GM19043 (cell line): ENCODE measurements at regions not wholly inside any gene's neighbourhood (a gene's known extent, or its start where the extent isn't known, plus 50 kb on each side); places are given as distances from the start of the nearest gene placed in this dataset.
"Not testable (repeated sequence)": the region's sequence is repeated elsewhere in the genome, so short reads cannot be mapped to it uniquely, and the experiment has no call there.

Experiments used
- ATAC-seq: cut with Tn5 transposase; IDR thresholded peaks from one replicate; pipeline ENCODE4 v1.9.1; 2021; ENCODE audit warnings: low read depth; ENCODE audit not compliant: unreplicated experiment

DNA sequence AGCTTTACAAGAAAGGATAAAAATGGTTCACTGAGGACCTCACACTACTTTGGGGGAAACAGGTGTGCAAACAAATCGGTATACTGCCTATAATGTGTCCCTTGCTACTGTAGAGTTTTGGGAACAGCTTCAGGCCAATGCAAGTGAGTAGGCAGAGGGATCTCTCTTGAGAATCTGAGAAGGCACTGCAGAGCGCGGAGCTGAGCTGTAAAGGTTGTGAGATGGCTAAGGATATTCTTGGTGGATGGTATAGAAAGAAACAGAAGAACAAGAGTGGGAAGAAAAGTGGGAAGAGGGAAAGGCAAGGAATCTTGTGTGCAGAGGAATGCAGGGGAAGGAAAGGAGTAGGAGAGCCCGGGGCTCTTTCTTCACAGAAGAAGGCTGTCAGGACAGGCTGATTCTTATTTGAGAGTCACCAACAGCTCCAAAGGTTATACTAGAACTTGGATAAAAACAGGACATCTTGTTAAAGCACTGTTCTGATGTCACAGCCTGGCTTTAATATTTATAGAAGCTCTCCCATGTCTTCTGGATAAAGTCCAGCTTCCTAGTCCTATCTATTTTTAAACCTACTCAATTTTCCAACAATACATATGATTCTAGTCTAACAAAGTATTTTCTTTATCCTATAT is 985.6 kb upstream of the HS3ST1 start:
- ATAC-seq, result no peak

DNA sequence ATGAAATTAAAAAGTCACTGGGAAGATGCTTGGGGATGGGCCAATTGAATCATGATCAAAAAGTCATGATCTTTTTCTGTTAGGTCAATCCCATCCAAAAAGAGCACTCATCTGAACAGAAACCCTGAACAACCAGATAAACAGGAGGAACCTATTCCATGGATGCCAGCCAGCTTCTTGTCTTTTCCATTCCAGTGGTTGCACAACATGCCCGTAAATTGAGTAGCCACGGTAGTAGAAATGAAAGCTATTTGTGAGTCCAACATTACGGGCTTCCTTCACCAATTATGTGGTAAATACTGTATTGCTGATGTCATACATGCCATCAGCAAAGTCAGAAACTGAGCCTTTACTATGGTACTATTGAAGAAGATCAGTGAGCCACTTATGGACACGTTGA is 982.4 kb upstream of the HS3ST1 start:
- no peak for ATAC-seq

- ATAC-seq, result no peak
These were observed 981.0 kb upstream of the HS3ST1 start for GRCh38 chr4:12409507-12410190.

GRCh38 chr4:12408364-12408763 is 979.7 kb upstream of the HS3ST1 start:
- ATAC-seq, result no peak

DNA sequence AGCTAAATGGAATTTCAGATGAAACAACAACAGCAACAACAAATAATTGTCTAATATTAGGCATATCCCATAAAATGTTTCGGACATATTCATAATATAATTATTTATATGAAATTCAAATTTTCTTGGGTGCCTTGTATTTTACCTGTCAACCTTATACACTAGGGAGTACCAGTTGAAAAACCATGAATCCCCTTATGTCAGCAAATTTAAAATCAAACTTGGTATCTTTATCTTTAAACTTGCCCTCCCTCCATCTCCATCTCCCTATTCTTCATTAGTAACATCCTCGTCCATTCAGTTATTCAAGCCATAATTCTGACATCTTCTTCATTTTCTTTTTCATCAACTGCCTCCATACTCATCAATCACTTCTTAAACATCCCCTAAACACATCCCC is 974.5 kb upstream of the HS3ST1 start:
- no peak for ATAC-seq

- no peak for ATAC-seq
These were observed 971.1 kb upstream of the HS3ST1 start for GRCh38 chr4:12399781-12400180.

- no peak for ATAC-seq
These were observed 965.1 kb upstream of the HS3ST1 start for GRCh38 chr4:12393631-12394262.

GRCh38 chr4:12389604-12390003 is 960.9 kb upstream of the HS3ST1 start:
- ATAC-seq, result no peak

DNA sequence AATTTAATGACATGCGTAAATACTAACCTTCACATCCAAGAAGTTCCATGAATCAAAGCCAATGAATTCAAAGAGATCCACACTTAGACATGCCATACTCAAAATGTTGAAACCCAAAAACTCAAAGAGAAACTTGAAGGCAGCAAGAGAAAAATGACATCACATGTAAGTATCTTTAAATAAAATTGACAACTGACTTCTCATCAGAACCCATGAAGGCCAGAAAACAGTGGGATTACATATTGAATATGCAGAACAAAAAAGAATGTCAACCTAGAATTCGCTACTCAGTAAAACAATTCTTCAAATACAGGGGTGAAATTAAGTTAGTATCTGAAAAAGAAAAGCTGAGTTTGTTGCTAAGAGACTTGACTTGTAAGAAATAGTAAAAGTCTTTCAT is 953.9 kb upstream of the HS3ST1 start:
- no peak for ATAC-seq

GRCh38 chr4:12379191-12379590 is 950.5 kb upstream of the HS3ST1 start:
- ATAC-seq, result no peak

DNA sequence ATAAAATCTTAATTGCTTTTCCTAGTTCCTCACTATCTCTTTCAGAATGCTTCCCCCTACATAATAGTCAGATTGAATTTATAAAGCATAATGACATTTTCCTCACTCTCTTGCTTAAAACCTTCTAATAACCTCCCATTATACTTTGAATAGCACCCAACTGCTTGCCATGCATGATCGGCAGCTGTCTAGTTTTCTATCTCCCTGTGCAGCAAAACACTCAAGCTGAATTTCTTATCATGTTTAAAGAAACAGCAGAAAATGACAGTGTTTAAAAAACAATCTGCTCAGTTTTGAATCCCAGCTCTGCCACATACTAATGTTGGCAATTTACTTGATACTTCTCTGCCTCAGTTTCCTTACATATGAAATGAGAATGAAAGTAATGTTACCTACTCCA is 947.1 kb upstream of the HS3ST1 start:
- no peak for ATAC-seq

- not testable (repeated sequence) for ATAC-seq
These were observed 937.2 kb upstream of the HS3ST1 start for GRCh38 chr4:12365869-12366268.

DNA sequence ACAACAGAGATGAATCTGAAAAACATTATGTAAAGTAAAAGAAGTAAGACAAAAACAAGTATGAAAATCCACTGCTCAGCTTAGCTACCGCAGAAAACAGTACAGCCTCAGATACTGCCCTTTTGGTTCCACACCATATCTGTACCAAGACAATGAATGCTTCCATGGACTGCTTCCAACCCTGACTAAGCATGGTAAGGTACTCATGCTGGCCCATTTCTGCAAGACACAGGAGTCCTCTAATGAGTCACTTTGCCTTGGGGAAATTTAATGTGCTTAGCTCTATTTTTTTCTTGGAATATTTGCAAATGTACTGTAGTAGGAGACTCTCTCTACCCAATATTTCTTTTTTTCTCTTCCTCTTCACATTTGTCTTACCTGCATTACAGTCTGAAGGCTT is 931.7 kb upstream of the HS3ST1 start:
- no peak for ATAC-seq

DNA sequence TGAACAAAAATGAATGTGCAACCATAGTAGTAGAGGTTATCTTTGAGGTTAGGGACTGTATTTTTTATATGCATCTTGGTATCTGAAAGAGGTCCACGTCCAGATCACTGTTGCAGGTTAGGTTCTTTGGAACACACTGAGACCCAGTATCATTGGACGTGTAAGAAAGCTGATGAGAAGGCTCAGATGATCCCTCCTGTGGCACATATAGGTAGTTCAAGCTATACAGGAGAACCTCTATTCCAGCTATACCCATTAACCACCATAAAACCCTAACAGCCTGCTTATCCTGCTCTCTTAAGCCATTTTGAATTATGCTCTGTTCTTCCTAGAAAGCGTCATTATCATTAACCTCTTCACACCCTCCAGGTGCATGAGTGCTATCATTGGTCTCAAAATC is 930.7 kb upstream of the HS3ST1 start:
- ATAC-seq, result no peak

GRCh38 chr4:12333083-12333482 is 904.4 kb upstream of the HS3ST1 start:
- not testable (repeated sequence) for ATAC-seq

DNA sequence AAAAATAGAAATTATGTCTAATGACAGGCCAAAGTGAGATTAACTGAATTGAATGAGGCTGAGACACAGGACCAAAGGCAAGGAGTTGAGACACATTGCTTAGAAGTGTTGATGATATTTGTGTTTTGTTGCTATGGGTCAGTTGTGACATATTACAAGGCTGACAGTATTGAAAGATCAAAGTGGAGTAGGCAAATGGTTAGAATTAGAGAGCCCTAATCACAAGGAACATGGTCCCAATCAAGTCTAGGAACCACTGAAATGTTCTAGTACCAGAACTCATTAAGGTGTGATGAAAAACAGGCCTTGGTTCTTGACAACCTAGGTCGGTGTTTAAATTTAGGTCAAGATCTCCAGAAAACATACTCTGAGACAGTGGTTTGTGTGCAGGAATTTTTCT is 896.3 kb upstream of the HS3ST1 start:
- ATAC-seq, result no peak

DNA sequence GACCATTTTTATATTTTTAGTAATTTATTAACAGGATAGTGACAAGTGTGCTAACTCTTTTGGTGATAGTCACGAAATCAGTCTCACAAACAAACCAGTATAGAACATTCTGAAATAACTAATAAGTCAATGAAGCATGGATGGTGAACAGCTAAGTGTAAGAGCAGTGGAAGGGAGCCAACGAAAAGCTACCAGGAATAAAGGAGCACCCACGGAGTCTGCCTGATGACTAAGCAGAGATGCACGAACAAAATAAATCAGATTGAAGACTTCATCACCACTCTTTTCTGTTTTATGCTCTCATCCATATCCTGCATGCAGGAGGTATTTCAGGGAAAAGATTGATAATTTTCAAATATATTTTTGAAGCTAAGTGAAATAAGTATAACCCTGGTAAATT is 891.1 kb upstream of the HS3ST1 start:
- no peak for ATAC-seq

DNA sequence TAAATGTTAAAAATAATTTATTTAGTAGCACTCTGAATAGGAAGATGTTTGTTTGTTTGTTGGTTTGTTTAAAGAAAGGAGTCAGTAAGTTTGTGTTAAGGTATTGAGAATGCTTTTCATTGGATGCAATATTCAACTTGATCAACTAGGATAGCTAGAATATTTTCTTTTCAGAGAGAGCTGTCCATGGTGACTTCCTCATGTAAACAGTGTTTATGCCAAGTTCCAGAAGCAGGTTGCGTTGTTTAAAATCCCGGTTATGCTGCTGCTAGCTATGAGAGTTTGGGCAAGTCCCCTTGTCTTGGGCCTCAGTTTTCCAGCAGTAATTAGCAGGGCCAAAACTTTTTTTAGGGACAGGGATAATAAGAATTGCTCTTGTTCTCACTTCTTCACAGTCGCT is 876.2 kb upstream of the HS3ST1 start:
- no peak for ATAC-seq

- ATAC-seq, result no peak
These were observed 867.7 kb upstream of the HS3ST1 start for GRCh38 chr4:12296366-12296765.

DNA sequence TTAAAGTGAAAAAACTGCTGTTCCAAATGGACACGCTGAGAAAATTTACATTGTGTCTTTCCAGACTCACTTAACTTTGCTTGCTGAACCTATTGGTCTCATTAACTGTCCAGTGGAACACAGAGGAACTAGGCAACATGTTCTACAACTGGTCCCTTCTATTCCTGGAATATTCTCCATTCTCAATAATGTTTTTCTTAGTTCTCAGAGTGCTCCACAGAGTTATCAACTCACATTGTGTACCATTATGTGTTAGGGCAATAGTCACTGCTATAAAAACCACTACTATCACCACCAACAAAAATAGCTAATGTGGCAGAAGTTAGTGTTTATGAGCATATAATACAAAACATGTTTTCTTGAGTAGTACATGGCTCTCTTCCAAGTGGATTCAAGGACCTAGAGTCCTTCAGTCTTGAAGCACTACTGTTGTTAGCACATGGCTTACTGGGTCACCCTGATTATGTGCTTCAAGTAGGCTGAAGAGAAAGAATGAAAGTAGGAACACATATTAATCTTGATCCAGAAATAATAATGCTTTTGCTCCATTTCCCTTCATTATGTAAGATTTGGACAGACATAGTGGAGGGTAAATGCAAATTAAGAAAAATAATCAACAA is 865.3 kb upstream of the HS3ST1 start:
- ATAC-seq, result no peak

- no peak for ATAC-seq
These were observed 857.7 kb upstream of the HS3ST1 start for GRCh38 chr4:12286351-12286750.

DNA sequence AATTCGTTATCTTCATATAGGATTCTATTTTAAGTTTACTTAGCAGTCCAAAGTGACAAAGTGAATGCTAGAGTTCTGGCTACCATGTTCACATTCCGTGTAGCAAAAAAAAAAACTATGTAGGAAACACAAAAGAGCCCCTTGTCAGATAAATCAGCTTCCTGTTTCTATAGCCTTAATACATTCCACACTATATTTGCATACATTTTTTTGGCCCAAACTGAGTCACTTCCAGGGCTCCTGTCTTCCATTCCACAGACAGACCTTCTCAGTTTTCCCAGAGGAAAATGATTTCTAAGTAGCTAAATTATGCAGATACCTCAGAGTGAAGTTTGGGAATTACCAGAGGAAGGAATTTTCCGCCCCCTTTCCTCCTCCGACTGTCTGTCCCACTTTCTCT is 841.9 kb upstream of the HS3ST1 start:
- no peak for ATAC-seq
